ENCODE measurements at regions not wholly inside any gene's neighbourhood (a gene's known extent, or its start where the extent isn't known, plus 50 kb on each side); places are given as distances from the start of the nearest gene placed in this dataset.

GRCh38 chr22:25388415-25388814 lies 169.0 kb downstream of the CRYBB2 start (continued):
- TF ChIP-seq CHD7 (IDR thresholded peaks at IDR 0.05; ENCODE audit: insufficient replicate concordance, low read length) (no peak), SIX5 (IDR thresholded peaks at IDR 0.05; ENCODE audit: low read depth, low read length) (no peak), TAF1 (IDR thresholded peaks at IDR 0.05; ENCODE audit: low read depth, low read length) (no peak), POU5F1 (IDR thresholded peaks at IDR 0.05; ENCODE audit: low read depth, low read length) (no peak), NANOG (IDR thresholded peaks at IDR 0.05; ENCODE audit: insufficient read depth, low read depth, low read length, poor library complexity, severe bottlenecking) (no peak)

Data from H1 (cell line).